HG03175 (cell line): ENCODE measurements at regions not wholly inside any gene's neighbourhood (a gene's known extent, or its start where the extent isn't known, plus 50 kb on each side); places are given as distances from the start of the nearest gene placed in this dataset.

Source experiments
- ATAC-seq: cut with Tn5 transposase; IDR thresholded peaks from one replicate; pipeline ENCODE4 v1.9.1; 2021; ENCODE audit warnings: mild to moderate bottlenecking, moderate library complexity; ENCODE audit not compliant: unreplicated experiment

- no peak for ATAC-seq
These were observed 929.1 kb downstream of the DSC3 start for GRCh38 chr18:30113454-30113853.

GRCh38 chr18:30106356-30106755 is 936.2 kb downstream of the DSC3 start:
- ATAC-seq, result no peak

- no peak for ATAC-seq
These were observed 938.7 kb downstream of the DSC3 start for GRCh38 chr18:30103881-30104280.

GRCh38 chr18:30096796-30097195 is 945.7 kb downstream of the DSC3 start:
- ATAC-seq, result no peak

- no peak for ATAC-seq
These were observed 948.0 kb downstream of the DSC3 start for GRCh38 chr18:30094556-30094955.

- ATAC-seq, result no peak
These were observed 949.2 kb downstream of the DSC3 start for GRCh38 chr18:30093376-30093775.

- ATAC-seq, result no peak
These were observed 954.1 kb downstream of the DSC3 start for GRCh38 chr18:30088238-30089015.

- no peak for ATAC-seq
These were observed 956.2 kb downstream of the DSC3 start for GRCh38 chr18:30086351-30086750.

- ATAC-seq, result no peak
These were observed 961.4 kb downstream of the DSC3 start for GRCh38 chr18:30081122-30081521.

GRCh38 chr18:30072609-30073385 is 969.7 kb downstream of the DSC3 start:
- no peak for ATAC-seq

GRCh38 chr18:30066288-30066687 is 976.3 kb downstream of the DSC3 start:
- ATAC-seq, result no peak

GRCh38 chr18:30057398-30057797 is 985.1 kb downstream of the DSC3 start:
- no peak for ATAC-seq

- ATAC-seq, result no peak
These were observed 986.0 kb downstream of the DSC3 start for GRCh38 chr18:30056528-30056927.

GRCh38 chr18:30044496-30044895 is 998.0 kb downstream of the DSC3 start:
- no peak for ATAC-seq

- no peak for ATAC-seq
These were observed 1003.3 kb downstream of the DSC3 start for GRCh38 chr18:30039201-30039600.

GRCh38 chr18:30034818-30035217 is 1007.7 kb downstream of the DSC3 start:
- ATAC-seq, result no peak

GRCh38 chr18:30016179-30016578 is 1026.4 kb downstream of the DSC3 start:
- ATAC-seq, result no peak

GRCh38 chr18:30004965-30005364 is 1037.6 kb downstream of the DSC3 start:
- ATAC-seq, result no peak

GRCh38 chr18:29982218-29982617 is 1060.3 kb downstream of the DSC3 start:
- ATAC-seq, result no peak

GRCh38 chr18:29979881-29980280 is 1062.7 kb downstream of the DSC3 start:
- ATAC-seq, result no peak

- no peak for ATAC-seq
These were observed 1072.7 kb downstream of the DSC3 start for GRCh38 chr18:29969876-29970275.

GRCh38 chr18:29962579-29962978 is 1080.0 kb downstream of the DSC3 start:
- ATAC-seq, result no peak
